ENCODE measurements at regions not wholly inside any gene's neighbourhood (a gene's known extent, or its start where the extent isn't known, plus 50 kb on each side); places are given as distances from the start of the nearest gene placed in this dataset.

DNA sequence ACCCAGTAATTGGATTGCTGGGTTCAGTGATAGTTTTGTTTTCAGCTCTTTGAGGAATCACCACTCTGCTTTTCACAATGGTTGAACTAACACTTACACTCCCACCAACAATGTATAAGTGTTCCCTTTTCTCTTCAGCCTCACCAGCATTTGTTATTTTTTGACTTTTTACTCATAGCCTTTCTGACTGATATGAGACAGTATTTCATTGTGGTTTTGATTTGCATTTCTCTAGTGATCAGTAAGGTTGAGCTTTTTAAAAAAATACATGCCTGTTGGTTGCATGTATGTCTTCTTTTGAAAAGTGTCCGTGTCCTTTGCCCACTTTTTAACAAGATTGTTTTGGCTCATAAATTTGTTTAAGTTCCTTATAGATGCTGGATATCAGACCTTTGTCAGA lies 185.7 kb upstream of the CCNH start:
- no peak for TF ChIP-seq FOXM1 (IDR thresholded peaks at IDR 0.05; ENCODE audit: low read depth)
- no peak for TF ChIP-seq FOXM1 (CRISPR knock-in tag; IDR thresholded peaks at IDR 0.05; ENCODE audit: low read depth)
- no peak for TF ChIP-seq MCM3 (IDR thresholded peaks at IDR 0.05)
- TF ChIP-seq ELK1 (CRISPR knock-in tag; IDR thresholded peaks at IDR 0.05), result no peak
- TF ChIP-seq SMARCA4 (IDR thresholded peaks at IDR 0.05), result no peak
- TF ChIP-seq, protein P1, sequence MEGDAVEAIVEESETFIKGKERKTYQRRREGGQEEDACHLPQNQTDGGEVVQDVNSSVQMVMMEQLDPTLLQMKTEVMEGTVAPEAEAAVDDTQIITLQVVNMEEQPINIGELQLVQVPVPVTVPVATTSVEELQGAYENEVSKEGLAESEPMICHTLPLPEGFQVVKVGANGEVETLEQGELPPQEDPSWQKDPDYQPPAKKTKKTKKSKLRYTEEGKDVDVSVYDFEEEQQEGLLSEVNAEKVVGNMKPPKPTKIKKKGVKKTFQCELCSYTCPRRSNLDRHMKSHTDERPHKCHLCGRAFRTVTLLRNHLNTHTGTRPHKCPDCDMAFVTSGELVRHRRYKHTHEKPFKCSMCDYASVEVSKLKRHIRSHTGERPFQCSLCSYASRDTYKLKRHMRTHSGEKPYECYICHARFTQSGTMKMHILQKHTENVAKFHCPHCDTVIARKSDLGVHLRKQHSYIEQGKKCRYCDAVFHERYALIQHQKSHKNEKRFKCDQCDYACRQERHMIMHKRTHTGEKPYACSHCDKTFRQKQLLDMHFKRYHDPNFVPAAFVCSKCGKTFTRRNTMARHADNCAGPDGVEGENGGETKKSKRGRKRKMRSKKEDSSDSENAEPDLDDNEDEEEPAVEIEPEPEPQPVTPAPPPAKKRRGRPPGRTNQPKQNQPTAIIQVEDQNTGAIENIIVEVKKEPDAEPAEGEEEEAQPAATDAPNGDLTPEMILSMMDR (IDR thresholded peaks at IDR 0.05 in 2 of 3, conservative IDR thresholded peaks at IDR 0.05 in 1 of 3; ENCODE audit: insufficient read depth in 2 of 3, low read depth in 1 of 3, low read length in 3 of 3), result no peak
- no peak for TF ChIP-seq CBX1 (IDR thresholded peaks at IDR 0.05; ENCODE audit: low read depth)
- TF ChIP-seq TRIM28 (IDR thresholded peaks at IDR 0.05), result no peak
- no peak for TF ChIP-seq KLF6 (CRISPR knock-in tag; IDR thresholded peaks at IDR 0.05; ENCODE audit: borderline replicate concordance)
- no peak for TF ChIP-seq ZNF583 (CRISPR knock-in tag; IDR thresholded peaks at IDR 0.05)
- no peak for TF ChIP-seq EZH2 (IDR thresholded peaks at IDR 0.05; ENCODE audit: borderline replicate concordance, low read depth, low read length)
- TF ChIP-seq PCBP1 (IDR thresholded peaks at IDR 0.05; ENCODE audit: low read depth, low read length, poor library complexity, severe bottlenecking), result no peak
- TF ChIP-seq, protein P2, sequence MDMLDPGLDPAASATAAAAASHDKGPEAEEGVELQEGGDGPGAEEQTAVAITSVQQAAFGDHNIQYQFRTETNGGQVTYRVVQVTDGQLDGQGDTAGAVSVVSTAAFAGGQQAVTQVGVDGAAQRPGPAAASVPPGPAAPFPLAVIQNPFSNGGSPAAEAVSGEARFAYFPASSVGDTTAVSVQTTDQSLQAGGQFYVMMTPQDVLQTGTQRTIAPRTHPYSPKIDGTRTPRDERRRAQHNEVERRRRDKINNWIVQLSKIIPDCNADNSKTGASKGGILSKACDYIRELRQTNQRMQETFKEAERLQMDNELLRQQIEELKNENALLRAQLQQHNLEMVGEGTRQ (CRISPR knock-in tag; IDR thresholded peaks at IDR 0.05), result no peak
- no peak for TF ChIP-seq SMAD1 (IDR thresholded peaks at IDR 0.05; ENCODE audit: low read depth, low read length, partially characterized antibody)
- no peak for TF ChIP-seq EP400 (IDR thresholded peaks at IDR 0.05)

Measured in K562 (cell line).